Left ventricle myocardium superior (tissue), 1 donor: ENCODE measurements at regions not wholly inside any gene's neighbourhood (a gene's known extent, or its start where the extent isn't known, plus 50 kb on each side); places are given as distances from the start of the nearest gene placed in this dataset.
"Not testable (repeated sequence)": the region's sequence is repeated elsewhere in the genome, so short reads cannot be mapped to it uniquely, and the experiment has no call there.

Experiments
- ATAC-seq: fragments of 200-7000 bp; cut with Tn5 transposase; one replicate; pipeline ENCODE4 v1.9.1; 2020; ENCODE audit warnings: mild to moderate bottlenecking, moderate library complexity
- DNase-seq: peaks from one replicate; pipeline ENCODE4 v3.0.0-alpha.2; 2020
- intact Hi-C: fragments of 100-400 bp; cut with micrococcal nuclease; formaldehyde crosslinking; loops from one replicate; pipeline ENCODE4 v1.11.0; 2022
- donor health status: DM: no; HTN: yes; CAD: no; lungs with severe emphysema.

- DNase-seq (peak; percentile 23), ATAC-seq (no peak)
- intact Hi-C loops: no loop called here
Observed at GRCh38 chr4:165799384-165799815, 73.6 kb upstream of the TLL1 start.

DNA sequence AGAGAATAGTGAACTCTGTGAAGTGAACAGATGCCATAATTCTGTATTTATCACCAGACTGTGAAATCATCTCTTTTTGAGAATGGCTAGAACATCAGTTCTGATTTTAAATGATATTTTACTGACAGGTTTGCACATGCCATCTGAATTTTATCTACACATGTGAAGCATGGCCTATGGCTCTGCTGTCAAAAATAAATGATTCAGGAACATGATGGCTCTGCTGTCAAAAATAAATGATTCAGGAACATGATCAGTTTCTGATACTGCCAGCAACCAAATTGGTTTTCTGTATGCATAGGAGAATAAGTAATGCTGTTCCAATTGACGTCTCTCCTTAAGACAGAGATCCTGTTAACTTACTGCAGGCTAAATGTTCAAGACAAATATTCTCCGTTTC lies 70.6 kb upstream of the TLL1 start:
- intact Hi-C loops: no loop called here
- DNase-seq: no peak
- no peak for ATAC-seq

- intact Hi-C loops: no loop called here
- ATAC-seq (no peak), DNase-seq (no peak)
Observed at GRCh38 chr4:165803005-165803404, 70.0 kb upstream of the TLL1 start.

DNA sequence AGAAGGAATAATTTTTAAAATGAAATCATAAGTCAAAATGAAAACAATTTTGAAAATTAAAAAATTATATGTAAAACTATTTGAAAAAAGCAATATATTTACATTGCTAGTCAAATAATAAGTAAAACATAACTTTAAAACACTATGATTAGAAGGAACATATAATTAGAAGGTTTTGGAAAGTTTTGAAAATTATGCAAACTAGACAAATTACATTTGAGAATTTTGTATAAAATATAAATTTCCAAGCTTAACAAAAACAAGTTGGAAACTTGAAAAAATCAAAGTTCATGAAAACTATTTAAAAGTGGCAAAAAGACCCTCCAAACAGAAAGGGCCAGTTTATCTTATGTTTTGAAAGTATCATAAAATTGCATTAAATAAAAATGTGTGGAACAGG lies 67.6 kb upstream of the TLL1 start:
- intact Hi-C loops: no loop called here
- ATAC-seq (no peak), DNase-seq (no peak)

DNA sequence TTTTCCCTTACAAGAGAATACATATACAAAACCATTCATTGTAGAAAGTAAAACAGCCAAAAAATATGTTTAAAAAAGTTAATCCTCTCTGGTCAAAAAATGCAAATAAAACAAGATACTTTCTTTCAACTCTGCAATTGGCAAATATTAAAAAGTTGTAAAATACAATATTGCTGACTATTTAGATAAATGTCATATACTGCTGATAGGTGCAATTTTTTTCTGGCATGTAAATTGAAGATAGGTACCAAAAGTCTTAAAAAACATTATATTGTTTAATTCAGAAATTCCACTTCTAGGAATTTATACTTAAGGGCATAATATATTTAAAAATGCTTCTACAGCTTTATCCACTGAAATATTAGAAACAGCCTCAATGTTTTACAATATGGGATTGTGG lies 66.4 kb upstream of the TLL1 start:
- intact Hi-C loops: no loop called here

GRCh38 chr4:165810726-165811125 lies 62.3 kb upstream of the TLL1 start:
- DNase-seq (no peak), ATAC-seq (no peak)
- intact Hi-C loops: no loop called here

More for the DNA sequence above, 66.4 kb upstream of the TLL1 start:
- no peak for DNase-seq
- no peak for ATAC-seq

- intact Hi-C loops: no loop called here
- ATAC-seq (no peak), DNase-seq (no peak)
Observed at GRCh38 chr4:165813606-165814005, 59.4 kb upstream of the TLL1 start.

- DNase-seq (no peak), ATAC-seq (no peak)
- intact Hi-C loops: no loop called here
Observed at GRCh38 chr4:165814256-165815020, 58.6 kb upstream of the TLL1 start.

DNA sequence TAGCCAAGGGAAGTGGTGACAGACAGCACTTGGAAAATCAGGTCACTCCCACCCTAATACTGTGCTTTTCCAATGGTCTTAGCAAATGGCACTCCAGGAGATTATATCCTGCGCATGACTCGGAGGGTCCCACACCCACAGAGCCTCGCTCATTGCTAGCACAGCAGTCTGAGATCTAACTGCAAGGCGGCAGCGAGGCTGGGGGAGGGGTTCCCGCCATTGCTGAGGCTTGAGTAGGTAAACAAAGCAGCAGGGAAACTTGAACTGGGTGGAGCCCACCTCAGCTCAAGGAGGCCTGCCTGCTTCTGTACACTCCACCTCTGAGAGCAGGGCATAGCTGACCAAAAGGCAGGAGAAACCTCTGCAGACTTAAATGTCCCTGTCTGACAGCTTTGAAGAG lies 53.9 kb upstream of the TLL1 start:
- DNase-seq, ATAC-seq, intact Hi-C loops: not testable (repeated sequence)
